ELR (cell line): ENCODE measurements at regions not wholly inside any gene's neighbourhood (a gene's known extent, or its start where the extent isn't known, plus 50 kb on each side); places are given as distances from the start of the nearest gene placed in this dataset.
A peak's percentile ranks its signal among the peaks of the same experiment; 100 is the strongest.
"Not testable (repeated sequence)": the region's sequence is repeated elsewhere in the genome, so short reads cannot be mapped to it uniquely, and the experiment has no call there.

Source experiments
- DNase-seq: peaks from one replicate; pipeline ENCODE4 v3.0.0-alpha.2; 2015; ENCODE audit warnings: low read depth

GRCh38 chr21:25234857-25235801, 372.2 kb downstream of the MRPL39 start:
- DNase-seq: peak; percentile 6

GRCh38 chr21:25220954-25221353, 386.3 kb downstream of the MRPL39 start:
- no peak for DNase-seq

- no peak for DNase-seq
Observed at GRCh38 chr21:25220169-25220568, 387.1 kb downstream of the MRPL39 start.

GRCh38 chr21:25215698-25216384, 391.4 kb downstream of the MRPL39 start:
- no peak for DNase-seq

GRCh38 chr21:25214676-25215075, 392.6 kb downstream of the MRPL39 start:
- DNase-seq: no peak

- DNase-seq: no peak
Observed at GRCh38 chr21:25199944-25200343, 407.3 kb downstream of the MRPL39 start.

GRCh38 chr21:25191141-25191540, 416.1 kb downstream of the MRPL39 start:
- peak; percentile 17 for DNase-seq

- no peak for DNase-seq
Observed at GRCh38 chr21:25189497-25189896, 417.8 kb downstream of the MRPL39 start.

- DNase-seq: no peak
Observed at GRCh38 chr21:25188677-25189079, 418.6 kb downstream of the MRPL39 start.

GRCh38 chr21:25186273-25186672, 421.0 kb downstream of the MRPL39 start:
- no peak for DNase-seq

GRCh38 chr21:25183577-25183976, 423.7 kb downstream of the MRPL39 start:
- DNase-seq: no peak

GRCh38 chr21:25181690-25182089, 425.6 kb downstream of the MRPL39 start:
- not testable (repeated sequence) for DNase-seq

- DNase-seq: peak; percentile 8
Observed at GRCh38 chr21:25179116-25179515, 428.2 kb downstream of the MRPL39 start.

- DNase-seq: peak; percentile 61
Observed at GRCh38 chr21:25176637-25177412, 430.5 kb downstream of the MRPL39 start.

GRCh38 chr21:25175938-25176337, 431.3 kb downstream of the MRPL39 start:
- no peak for DNase-seq

- DNase-seq: peak; percentile 56
Observed at GRCh38 chr21:25171438-25171837, 435.8 kb downstream of the MRPL39 start.

GRCh38 chr21:25170681-25171080, 436.6 kb downstream of the MRPL39 start:
- DNase-seq: peak; percentile 25

- DNase-seq: no peak
Observed at GRCh38 chr21:25169370-25169769, 437.9 kb downstream of the MRPL39 start.

- not testable (repeated sequence) for DNase-seq
Observed at GRCh38 chr21:25166904-25167303, 440.4 kb downstream of the MRPL39 start.

GRCh38 chr21:25161571-25161970, 445.7 kb downstream of the MRPL39 start:
- DNase-seq: no peak

GRCh38 chr21:25155020-25155419, 452.3 kb downstream of the MRPL39 start:
- not testable (repeated sequence) for DNase-seq

- no peak for DNase-seq
Observed at GRCh38 chr21:25149022-25149421, 458.3 kb downstream of the MRPL39 start.
